ENCODE measurements at regions not wholly inside any gene's neighbourhood (a gene's known extent, or its start where the extent isn't known, plus 50 kb on each side); places are given as distances from the start of the nearest gene placed in this dataset.
"Not testable (repeated sequence)": the region's sequence is repeated elsewhere in the genome, so short reads cannot be mapped to it uniquely, and the experiment has no call there.

- TF ChIP-seq CTCF, POLR2AphosphoS5, EP300, POLR2A (IDR thresholded peaks at IDR 0.05): not testable (repeated sequence)
Measured at GRCh38 chr9:41646246-41646645, 457.1 kb upstream of the ZNG1F start.
